IMR-90 (cell line): ENCODE measurements at regions not wholly inside any gene's neighbourhood (a gene's known extent, or its start where the extent isn't known, plus 50 kb on each side); places are given as distances from the start of the nearest gene placed in this dataset.

Source experiments
- ATAC-seq: fragments of 200-7000 bp; cut with Tn5 transposase; 2 replicates; pipeline ENCODE4 v1.9.1; 2020; ENCODE audit warnings: low read depth, mild to moderate bottlenecking, moderate library complexity
- BruUV-seq: library from RNA; stranded (reverse); fragments of 400-500 nt; replicated peaks from 2 replicates; lab custom pipeline; 2021; lab: Mats Ljungman, UMichigan
- CTCF ChIA-PET: fragments of 300-600 bp; formaldehyde crosslinking; extraction: SDS; loops from one replicate; lab custom pipeline; 2021; ENCODE audit warnings: antibody characterized with exemption; lab: Yijun Ruan, JAX
- POLR2A ChIA-PET: fragments of 300-600 bp; sonication (Branson Sonifier 250); formaldehyde crosslinking; loops from one replicate; lab custom pipeline; 2022; ENCODE audit warnings: antibody characterized with exemption; ENCODE audit not compliant: unreplicated experiment; lab: Charles Lee
- DNase-seq: peaks from one replicate; pipeline ENCODE4 v3.0.0; 2013
- H2AFZ ChIP-seq: replicated peaks from 2 replicates; pipeline ENCODE3; 2013; ENCODE audit warnings: low read length, mild to moderate bottlenecking; ENCODE audit not compliant: poor library complexity
- H2AK5ac ChIP-seq: 2 replicates; pipeline ENCODE4 v1.6.1; 2013; ENCODE audit warnings: low read depth, low read length, inconsistent platforms
- H2AK9ac ChIP-seq: replicated peaks from 2 replicates; pipeline ENCODE3; 2013; ENCODE audit warnings: mild to moderate bottlenecking, low read depth, low read length, moderate library complexity; ENCODE audit not compliant: poor library complexity
- H2BK120ac ChIP-seq: 2 replicates; pipeline ENCODE4 v1.6.1; 2013; ENCODE audit warnings: low read depth, low read length, inconsistent platforms
- H2BK15ac ChIP-seq: 3 replicates; pipeline ENCODE4 v1.6.1; 2013; ENCODE audit warnings: low read depth, low read length, inconsistent platforms
- H2BK20ac ChIP-seq: 2 replicates; pipeline ENCODE4 v1.6.1; 2013; ENCODE audit warnings: low read depth, mild to moderate bottlenecking, inconsistent platforms, low read length, moderate library complexity
- H2BK5ac ChIP-seq: 2 replicates; pipeline ENCODE4 v1.6.1; 2013; ENCODE audit warnings: mild to moderate bottlenecking, low read depth, low read length, inconsistent platforms; ENCODE audit not compliant: poor library complexity, severe bottlenecking
- H3K14ac ChIP-seq: replicated peaks from 2 replicates; pipeline ENCODE4 v1.6.1; 2013; ENCODE audit warnings: low read depth, low read length, inconsistent platforms
- H3K18ac ChIP-seq: 2 replicates; pipeline ENCODE4 v1.6.1; 2013; ENCODE audit warnings: low read depth, low read length, control low read depth
- H3K23ac ChIP-seq: 2 replicates; pipeline ENCODE4 v1.6.1; 2013; ENCODE audit warnings: low read depth, low read length, inconsistent platforms
- H3K27ac ChIP-seq: 2 replicates; pipeline ENCODE4 v1.5.1; 2013; ENCODE audit warnings: mild to moderate bottlenecking, control low read depth, low read length; ENCODE audit not compliant: insufficient read depth
- H3K27me3 ChIP-seq: 2 replicates; pipeline ENCODE4 v1.6.1; 2013; ENCODE audit warnings: low read length; ENCODE audit not compliant: control insufficient read depth, insufficient read depth
- H3K36me3 ChIP-seq: 2 replicates; pipeline ENCODE4 v1.6.1; 2013; ENCODE audit warnings: low read length, mixed read lengths; ENCODE audit not compliant: control insufficient read depth, insufficient read depth
- H3K4ac ChIP-seq: 2 replicates; pipeline ENCODE4 v1.6.1; 2013; ENCODE audit warnings: low read depth, low read length, inconsistent platforms
- H3K4me1 ChIP-seq: 2 replicates; pipeline ENCODE4 v1.6.1; 2013; ENCODE audit warnings: low read length, mixed read lengths; ENCODE audit not compliant: control insufficient read depth, insufficient read depth
- H3K4me2 ChIP-seq: 2 replicates; pipeline ENCODE4 v1.6.1; 2013; ENCODE audit warnings: low read depth, mild to moderate bottlenecking, control low read depth, low read length, moderate library complexity
- H3K4me3 ChIP-seq: 2 replicates; pipeline ENCODE4 v1.5.1; 2013; ENCODE audit warnings: low read depth, mild to moderate bottlenecking, control low read depth, low read length, moderate library complexity; ENCODE audit not compliant: insufficient read depth
- H3K56ac ChIP-seq: 2 replicates; pipeline ENCODE4 v1.6.1; 2013; ENCODE audit warnings: low read length, inconsistent platforms; ENCODE audit not compliant: insufficient read depth; ENCODE audit errors: extremely low read depth
- H3K79me1 ChIP-seq, 2 experiments: 2 replicates each; pipeline ENCODE4 v1.6.1; 2013; ENCODE audit warnings: low read length in 2 of 2, inconsistent platforms in 1 of 2, low read depth in 1 of 2
- H3K9ac ChIP-seq: 2 replicates; pipeline ENCODE4 v1.6.1; 2013; ENCODE audit warnings: low read depth, low read length, control low read depth
- H3K9me1 ChIP-seq: 2 replicates; pipeline ENCODE4 v1.6.1; 2013; ENCODE audit warnings: low read length, inconsistent platforms; ENCODE audit not compliant: insufficient read depth
- H3K9me3 ChIP-seq: 2 replicates; pipeline ENCODE4 v1.6.1; 2013; ENCODE audit warnings: low read length; ENCODE audit not compliant: control insufficient read depth, insufficient read depth
- H4K20me1 ChIP-seq: 2 replicates; pipeline ENCODE4 v1.6.1; 2013; ENCODE audit warnings: low read length, inconsistent platforms; ENCODE audit not compliant: insufficient read depth
- H4K5ac ChIP-seq: 2 replicates; pipeline ENCODE4 v1.6.1; 2013; ENCODE audit warnings: mild to moderate bottlenecking, low read depth, low read length, control low read depth
- H4K8ac ChIP-seq, 2 experiments: 2 replicates each; pipeline ENCODE4 v1.6.1; 2013; ENCODE audit warnings: low read depth in 2 of 2, low read length in 2 of 2, control low read depth in 1 of 2, inconsistent platforms in 1 of 2
- H4K91ac ChIP-seq: 2 replicates; pipeline ENCODE4 v1.6.1; 2013; ENCODE audit warnings: low read depth, low read length, inconsistent platforms; ENCODE audit not compliant: insufficient read depth
- CEBPB ChIP-seq: IDR thresholded peaks from 2 replicates; pipeline ENCODE4 v1.6.1; 2012; ENCODE audit warnings: low read depth, low read length, improper control_type of control experiment
- RCOR1 ChIP-seq: IDR thresholded peaks from 2 replicates; pipeline ENCODE4 v1.6.1; 2012; ENCODE audit warnings: mild to moderate bottlenecking, low read length, improper control_type of control experiment; ENCODE audit not compliant: insufficient replicate concordance
- SMC3 ChIP-seq: fragments of 150-350 bp; IDR thresholded peaks from 2 replicates; pipeline ENCODE4 v1.6.1; 2016; ENCODE audit warnings: low read depth, mild to moderate bottlenecking, antibody characterized with exemption, low read length, moderate library complexity
- WGBS, 2 experiments: methylation state at CpG; one replicate each; pipeline versions ENCODE4 v1.1.5 to v1.1.7; 2013; ENCODE audit warnings: missing lambda C conversion rate in 2 of 2; ENCODE audit not compliant: insufficient read length in 1 of 2; ENCODE audit errors: extremely low coverage in 2 of 2; 5-methylcytosine and 5-hydroxymethylcytosine counted together
- dilution Hi-C: fragments of 300-500 bp; cut with HindIII; formaldehyde crosslinking; loops from one replicate; pipeline ENCODE4 v1.14.3; 2018; ENCODE audit warnings: low sequenced_read_pairs; ENCODE audit not compliant: unreplicated experiment
- in situ Hi-C: fragments of 300-500 bp; cut with MboI; formaldehyde crosslinking; loops from 3 replicates; pipeline ENCODE4 v1.14.3; 2019; ENCODE audit warnings: low sequenced_read_pairs, inconsistent platforms, mixed read lengths
- intact Hi-C: fragments of 100-400 bp; cut with micrococcal nuclease; formaldehyde crosslinking; loops from 2 replicates; pipeline ENCODE4 v1.10.0; 2022

DNA sequence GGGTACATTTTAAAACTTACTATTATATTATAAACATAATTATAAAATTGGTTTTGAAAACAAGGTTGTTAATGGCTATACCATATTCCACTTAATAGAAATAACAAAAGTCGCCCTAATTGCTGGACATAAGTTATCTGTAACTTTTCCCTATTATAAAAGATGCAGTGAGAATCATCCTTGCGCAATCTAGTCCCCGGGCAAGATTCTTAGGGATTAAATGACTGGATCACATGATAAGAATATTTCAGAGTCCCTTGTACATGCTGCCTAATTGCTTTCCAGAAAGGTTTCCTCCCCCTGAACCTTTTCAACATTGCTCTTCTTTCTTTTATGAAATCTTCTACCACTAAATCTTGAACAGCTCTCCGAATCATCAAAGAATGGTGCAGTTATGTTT lies 479.8 kb upstream of the MKI67 start:
- no peaks in the 10 kb centered on the region for H3K27me3 ChIP-seq
- no peak overlapping the region for H2AFZ ChIP-seq
- no peaks in the 10 kb centered on the region for H3K4me1 ChIP-seq
- no peaks in the 10 kb centered on the region for H3K36me3 ChIP-seq
- H3K9me3 ChIP-seq = peaks cover 27% of the 10 kb centered on the region
- H3K79me1 ChIP-seq = no peaks in the 10 kb centered on the region
- no peak overlapping the region for H3K18ac ChIP-seq
- H3K9ac ChIP-seq = no peak overlapping the region
- H4K20me1 ChIP-seq = no peaks in the 10 kb centered on the region
- H2AK9ac ChIP-seq = no peak overlapping the region
- no peak for ATAC-seq
- H3K14ac ChIP-seq = no peak overlapping the region
- POLR2A ChIA-PET = no interaction called here
- no peak overlapping the region for H2BK120ac ChIP-seq
- DNase-seq = no peak
- no peak overlapping the region for H3K4me2 ChIP-seq
- CTCF ChIA-PET = no interaction called here
- dilution Hi-C loops (no loop called here), intact Hi-C loops (no loop called here), in situ Hi-C loops (no loop called here)
- no CpG with 5 or more reads among the region's 4 CpGs for WGBS, 2 experiments
- no peak overlapping the region for H2AK5ac ChIP-seq
- H2BK5ac ChIP-seq = no peak overlapping the region
- H3K27ac ChIP-seq = no peak overlapping the region
- BruUV-seq = no TSS peak
- H4K5ac ChIP-seq = no peak overlapping the region
- no peak overlapping the region for H2BK20ac ChIP-seq
- no peaks in the 10 kb centered on the region for H3K9me1 ChIP-seq
- H4K91ac ChIP-seq = no peak overlapping the region
- H4K8ac ChIP-seq = no peak overlapping the region
- H3K56ac ChIP-seq = no peak overlapping the region
- no peak overlapping the region for H2BK15ac ChIP-seq
- H3K23ac ChIP-seq = no peak overlapping the region
- no peak overlapping the region for H3K4me3 ChIP-seq
- no peak overlapping the region for H3K4ac ChIP-seq
- TF ChIP-seq SMC3 (no peak), RCOR1 (no peak), CEBPB (peak; percentile 33; the same call in 1 of the 2 replicates)
